GM13977 (cell line): ENCODE measurements at regions not wholly inside any gene's neighbourhood (a gene's known extent, or its start where the extent isn't known, plus 50 kb on each side); places are given as distances from the start of the nearest gene placed in this dataset.

Source experiments
- DNase-seq: peaks from one replicate; pipeline ENCODE4 v3.0.0; 2012; ENCODE audit warnings: low spot score
- in situ Hi-C: fragments of 300-500 bp; cut with MboI; formaldehyde crosslinking; loops from one replicate; pipeline ENCODE4 v1.12.0; 2022; ENCODE audit warnings: low sequenced_read_pairs, low pct_unique_long_range_greater_than_20kb, mixed read lengths, inconsistent platforms; ENCODE audit not compliant: unreplicated experiment
- TF ChIP-seq, protein P1 (sequence below): IDR thresholded peaks from 2 replicates; pipeline ENCODE4 v1.5.1; 2012; ENCODE audit warnings: mild to moderate bottlenecking, control low read depth; ENCODE audit not compliant: insufficient read depth; ENCODE audit errors: extremely low read depth, missing control alignments

DNA sequence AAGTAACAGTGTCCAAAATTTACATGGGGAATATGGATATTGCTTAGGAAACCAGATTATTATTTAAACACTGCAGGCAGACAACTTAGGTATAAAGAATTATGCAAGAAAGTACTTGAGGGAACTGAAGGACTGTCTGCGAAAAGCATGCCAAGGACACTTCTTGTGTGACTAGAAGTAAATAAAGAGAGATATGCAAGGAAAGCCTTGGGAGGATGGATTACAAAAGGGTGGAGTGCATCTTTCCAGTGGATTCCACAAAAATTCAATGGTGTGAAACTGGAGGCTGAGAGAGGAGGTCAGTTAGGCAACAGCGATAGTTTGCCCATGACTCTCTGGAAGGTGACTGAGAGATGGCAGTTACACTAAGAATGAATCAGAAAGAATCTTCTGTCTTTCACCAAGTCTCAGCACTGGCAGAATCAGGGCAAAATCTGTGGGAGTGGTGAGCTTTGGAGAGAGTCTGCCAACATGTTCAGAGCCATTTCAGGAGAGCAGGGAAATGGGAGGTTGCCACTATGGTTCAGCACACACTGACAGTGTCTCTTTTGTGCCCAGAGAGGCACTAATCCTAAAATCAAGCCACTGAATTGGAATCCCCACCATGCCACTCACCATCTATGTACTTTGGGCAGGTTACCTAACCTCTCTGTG lies 331.6 kb downstream of the BMPER start:
- TF ChIP-seq, protein P1, sequence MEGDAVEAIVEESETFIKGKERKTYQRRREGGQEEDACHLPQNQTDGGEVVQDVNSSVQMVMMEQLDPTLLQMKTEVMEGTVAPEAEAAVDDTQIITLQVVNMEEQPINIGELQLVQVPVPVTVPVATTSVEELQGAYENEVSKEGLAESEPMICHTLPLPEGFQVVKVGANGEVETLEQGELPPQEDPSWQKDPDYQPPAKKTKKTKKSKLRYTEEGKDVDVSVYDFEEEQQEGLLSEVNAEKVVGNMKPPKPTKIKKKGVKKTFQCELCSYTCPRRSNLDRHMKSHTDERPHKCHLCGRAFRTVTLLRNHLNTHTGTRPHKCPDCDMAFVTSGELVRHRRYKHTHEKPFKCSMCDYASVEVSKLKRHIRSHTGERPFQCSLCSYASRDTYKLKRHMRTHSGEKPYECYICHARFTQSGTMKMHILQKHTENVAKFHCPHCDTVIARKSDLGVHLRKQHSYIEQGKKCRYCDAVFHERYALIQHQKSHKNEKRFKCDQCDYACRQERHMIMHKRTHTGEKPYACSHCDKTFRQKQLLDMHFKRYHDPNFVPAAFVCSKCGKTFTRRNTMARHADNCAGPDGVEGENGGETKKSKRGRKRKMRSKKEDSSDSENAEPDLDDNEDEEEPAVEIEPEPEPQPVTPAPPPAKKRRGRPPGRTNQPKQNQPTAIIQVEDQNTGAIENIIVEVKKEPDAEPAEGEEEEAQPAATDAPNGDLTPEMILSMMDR: no peak
- DNase-seq: no peak
- in situ Hi-C loops: no loop called here

DNA sequence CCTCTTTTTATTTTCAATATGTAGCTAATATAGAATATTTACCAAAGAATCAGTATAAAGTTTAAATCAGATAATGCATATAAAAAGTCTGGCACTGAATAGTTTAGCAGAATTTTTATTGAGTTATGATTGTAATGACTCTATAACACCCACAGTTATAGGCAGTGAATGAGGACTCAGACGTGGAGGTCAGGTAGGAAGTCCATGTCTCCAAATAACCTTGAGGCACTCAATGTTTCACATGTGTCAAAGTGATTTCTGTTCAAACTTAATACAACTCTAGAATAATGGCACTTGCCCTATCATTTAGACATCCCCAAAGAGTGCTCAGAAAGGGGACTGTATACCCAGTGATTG lies 332.1 kb downstream of the BMPER start:
- TF ChIP-seq, protein P1: no peak
- in situ Hi-C loops: no loop called here
- no peak for DNase-seq

DNA sequence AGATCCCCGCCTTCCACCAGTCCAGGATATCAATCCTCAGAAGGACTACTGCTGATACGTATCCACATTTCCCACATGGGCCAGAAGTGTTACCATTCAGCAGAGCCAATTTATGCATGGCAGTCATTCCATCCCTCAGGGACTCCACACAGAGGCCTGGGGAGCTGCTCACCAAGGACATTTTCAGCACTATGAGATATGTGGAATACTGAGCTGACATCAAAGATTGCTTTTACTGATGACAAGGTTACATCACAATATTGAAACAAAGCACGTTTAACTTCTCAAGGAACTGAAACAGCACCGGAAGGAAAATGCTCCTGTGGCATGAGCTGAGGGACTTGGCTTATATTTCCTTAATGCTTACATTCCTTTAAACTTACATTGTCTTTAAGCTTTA lies 335.1 kb downstream of the BMPER start:
- DNase-seq: no peak
- in situ Hi-C loops: no loop called here
- TF ChIP-seq, protein P1: no peak

DNA sequence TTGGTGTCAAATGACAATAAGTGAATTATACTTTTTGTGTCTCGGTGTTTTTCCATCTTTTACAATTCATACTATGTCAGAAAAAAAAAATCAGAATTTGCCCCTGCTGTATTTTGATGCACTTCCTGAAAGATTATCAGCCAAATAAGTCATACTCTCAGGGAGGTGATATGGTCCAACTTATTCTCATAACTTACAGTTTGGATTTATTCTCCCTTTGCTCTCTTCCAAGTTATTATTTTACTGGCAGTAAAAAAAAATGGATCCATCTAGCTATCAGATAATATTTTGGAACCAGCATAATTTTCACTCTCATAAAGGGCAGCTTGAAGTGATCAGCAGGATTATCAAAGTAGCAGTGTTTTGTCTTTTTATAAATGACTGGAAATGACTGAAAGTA lies 337.1 kb downstream of the BMPER start:
- in situ Hi-C loops: no loop called here

DNA sequence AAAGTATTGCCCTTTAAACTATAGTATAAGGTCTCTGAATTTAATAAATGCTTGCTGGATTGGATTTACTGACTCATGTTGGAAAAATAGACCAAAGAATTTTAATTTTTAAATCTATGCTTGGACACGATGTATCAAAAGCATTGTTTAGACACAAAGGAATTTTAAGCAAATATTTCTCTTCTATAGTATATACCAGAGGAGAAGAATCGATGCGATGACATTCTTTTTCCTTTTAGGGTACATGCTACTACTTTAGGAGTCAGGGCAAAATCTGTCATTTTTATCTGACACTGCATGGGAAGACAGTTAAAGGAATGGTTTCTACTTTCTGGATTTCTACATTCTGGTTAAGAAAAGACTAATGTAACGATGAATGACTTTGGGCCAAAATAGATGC lies 339.9 kb downstream of the BMPER start:
- in situ Hi-C loops: no loop called here
- no peak for DNase-seq
- TF ChIP-seq, protein P1: no peak

More for the DNA sequence above, 337.1 kb downstream of the BMPER start:
- TF ChIP-seq, protein P1: no peak
- no peak for DNase-seq

DNA sequence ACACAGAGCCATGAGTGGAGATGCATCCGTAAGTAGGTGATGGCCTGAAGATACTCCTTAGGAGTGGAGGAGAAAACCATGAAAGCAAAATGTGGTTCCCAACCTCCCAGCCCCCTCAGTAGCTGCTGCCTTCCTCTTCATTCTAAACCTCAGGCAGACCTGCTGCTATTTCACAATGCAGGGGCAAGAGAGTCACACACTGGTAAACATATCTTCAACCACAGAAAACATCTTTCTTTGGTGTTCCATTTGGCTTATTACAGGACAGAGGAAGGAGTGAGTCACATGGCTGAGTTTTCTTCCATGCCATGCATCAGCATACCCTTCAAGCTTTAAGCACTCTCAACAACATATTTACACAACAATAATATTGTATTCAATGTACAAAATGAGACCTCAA lies 342.1 kb downstream of the BMPER start:
- no peak for DNase-seq
- TF ChIP-seq, protein P1: no peak
- in situ Hi-C loops: no loop called here

DNA sequence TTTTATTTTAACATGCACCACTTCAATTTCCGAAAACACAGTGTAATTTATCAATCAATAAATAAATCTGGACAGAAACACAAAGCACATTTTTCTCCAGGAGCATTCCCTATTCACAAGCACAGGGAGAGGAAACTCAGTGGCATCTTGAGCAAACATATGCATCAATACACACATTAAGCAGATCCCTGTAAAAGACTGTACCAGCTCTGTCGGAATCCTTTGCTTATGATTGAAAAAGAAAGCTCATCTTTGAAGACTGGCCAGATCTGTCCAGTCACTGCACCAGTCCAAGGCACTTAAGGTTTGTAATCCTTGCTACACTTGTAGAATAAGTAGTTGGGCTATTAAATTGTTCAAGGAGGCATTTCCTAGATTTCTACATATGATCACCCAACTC lies 343.9 kb downstream of the BMPER start:
- no peak for DNase-seq
- TF ChIP-seq, protein P1: no peak
- in situ Hi-C loops: no loop called here
